NB4 (cell line): ENCODE measurements at regions not wholly inside any gene's neighbourhood (a gene's known extent, or its start where the extent isn't known, plus 50 kb on each side); places are given as distances from the start of the nearest gene placed in this dataset.

Source experiments
- POLR2A ChIP-seq: IDR thresholded peaks from 2 replicates; pipeline ENCODE4 v1.6.1; 2011; ENCODE audit warnings: mild to moderate bottlenecking; ENCODE audit not compliant: insufficient read length; ENCODE audit errors: extremely low read depth
- TF ChIP-seq, protein P1 (sequence below): IDR thresholded peaks from one replicate; pipeline ENCODE4 v1.5.1; 2012; ENCODE audit warnings: low read depth, low read length

DNA sequence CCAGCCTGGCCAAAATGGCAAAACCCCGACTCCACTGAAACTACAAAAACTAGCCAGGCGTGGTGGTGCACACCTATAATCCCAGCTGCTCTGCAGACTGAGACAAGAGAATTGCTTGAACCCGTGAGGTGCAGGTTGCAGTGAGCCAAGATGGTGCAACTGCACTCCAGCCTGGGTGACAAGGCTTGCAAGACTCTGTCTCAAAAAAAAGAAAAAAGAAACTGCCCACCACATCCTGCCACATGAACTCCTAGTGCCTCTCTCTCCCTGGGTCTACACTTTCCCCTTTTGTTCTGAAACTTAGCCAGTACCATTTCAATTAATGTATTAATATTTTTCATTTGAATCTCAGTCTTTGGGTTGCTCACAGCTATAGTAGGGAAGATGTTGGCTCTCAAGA lies 192.2 kb upstream of the MME start:
- TF ChIP-seq, protein P1, sequence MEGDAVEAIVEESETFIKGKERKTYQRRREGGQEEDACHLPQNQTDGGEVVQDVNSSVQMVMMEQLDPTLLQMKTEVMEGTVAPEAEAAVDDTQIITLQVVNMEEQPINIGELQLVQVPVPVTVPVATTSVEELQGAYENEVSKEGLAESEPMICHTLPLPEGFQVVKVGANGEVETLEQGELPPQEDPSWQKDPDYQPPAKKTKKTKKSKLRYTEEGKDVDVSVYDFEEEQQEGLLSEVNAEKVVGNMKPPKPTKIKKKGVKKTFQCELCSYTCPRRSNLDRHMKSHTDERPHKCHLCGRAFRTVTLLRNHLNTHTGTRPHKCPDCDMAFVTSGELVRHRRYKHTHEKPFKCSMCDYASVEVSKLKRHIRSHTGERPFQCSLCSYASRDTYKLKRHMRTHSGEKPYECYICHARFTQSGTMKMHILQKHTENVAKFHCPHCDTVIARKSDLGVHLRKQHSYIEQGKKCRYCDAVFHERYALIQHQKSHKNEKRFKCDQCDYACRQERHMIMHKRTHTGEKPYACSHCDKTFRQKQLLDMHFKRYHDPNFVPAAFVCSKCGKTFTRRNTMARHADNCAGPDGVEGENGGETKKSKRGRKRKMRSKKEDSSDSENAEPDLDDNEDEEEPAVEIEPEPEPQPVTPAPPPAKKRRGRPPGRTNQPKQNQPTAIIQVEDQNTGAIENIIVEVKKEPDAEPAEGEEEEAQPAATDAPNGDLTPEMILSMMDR = no peak
- no peak for TF ChIP-seq POLR2A
